GM18519 (cell line): ENCODE measurements at regions not wholly inside any gene's neighbourhood (a gene's known extent, or its start where the extent isn't known, plus 50 kb on each side); places are given as distances from the start of the nearest gene placed in this dataset.

Experiments used
- ATAC-seq: cut with Tn5 transposase; IDR thresholded peaks from one replicate; pipeline ENCODE4 v1.9.1; 2021; ENCODE audit warnings: mild to moderate bottlenecking, moderate library complexity; ENCODE audit not compliant: unreplicated experiment, low FRiP score

DNA sequence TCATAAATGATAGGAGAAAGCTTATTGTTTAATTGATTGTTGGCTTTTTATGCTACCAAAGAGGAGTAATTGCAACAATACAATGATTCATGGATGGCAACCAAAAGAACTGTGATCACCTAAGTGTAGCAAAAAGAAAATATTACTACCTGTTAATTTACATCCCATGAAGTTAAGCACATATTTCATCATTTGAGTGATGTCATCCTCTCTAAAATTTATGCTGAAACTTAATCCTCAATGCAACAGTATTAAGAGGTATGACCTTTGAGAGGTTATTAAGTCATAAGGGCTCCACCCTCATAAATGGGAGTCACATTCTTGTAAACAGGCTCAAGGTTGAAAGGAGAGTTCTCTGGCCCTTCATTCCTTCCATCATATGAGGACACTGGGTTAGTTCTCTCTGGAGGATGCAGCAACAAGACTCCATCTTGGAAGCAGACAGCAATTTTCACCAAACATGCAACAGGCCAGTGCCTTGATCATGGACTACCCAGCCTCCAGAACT lies 190.6 kb upstream of the GRIK2 start:
- no peak for ATAC-seq

- no peak for ATAC-seq
These were observed 189.8 kb upstream of the GRIK2 start for GRCh38 chr6:101203664-101204063.

GRCh38 chr6:101208152-101208551 lies 185.4 kb upstream of the GRIK2 start:
- ATAC-seq = no peak

DNA sequence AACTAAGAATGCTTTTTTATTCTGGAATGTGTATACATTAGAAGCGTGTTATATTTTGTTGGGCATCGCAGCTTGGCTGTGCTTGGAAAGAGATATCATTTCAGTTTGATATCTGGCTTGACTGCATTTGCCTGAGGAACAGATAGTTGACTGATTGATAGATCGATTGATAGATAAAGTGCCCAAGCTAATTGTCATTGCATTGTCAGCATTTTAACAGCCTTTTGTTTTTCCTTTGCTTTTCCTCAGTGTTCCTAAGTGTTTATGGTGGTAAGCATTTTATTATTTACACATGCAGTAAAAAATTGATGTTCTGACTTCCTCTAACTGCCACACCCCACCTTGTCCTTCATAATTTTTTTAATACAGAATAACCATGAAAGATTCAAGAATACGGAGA lies 180.9 kb upstream of the GRIK2 start:
- no peak for ATAC-seq

DNA sequence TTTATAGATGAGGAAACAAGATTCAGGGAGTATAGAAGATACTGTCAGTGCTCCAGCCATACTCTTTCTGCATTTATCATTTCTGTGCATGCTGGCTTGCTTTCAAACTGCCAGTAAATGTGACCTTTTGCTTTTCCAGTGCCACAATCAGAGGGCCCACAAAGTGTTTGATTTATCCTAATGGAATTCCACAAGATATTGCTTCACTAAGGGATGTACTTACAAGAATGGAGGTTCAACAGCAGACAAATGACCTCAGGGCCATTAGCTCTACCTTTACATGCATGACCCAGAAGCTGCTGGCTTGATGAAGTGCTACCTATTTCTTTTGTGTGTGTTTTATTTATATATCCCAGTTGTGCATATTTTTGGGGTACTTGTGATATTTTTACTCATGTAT lies 171.5 kb upstream of the GRIK2 start:
- ATAC-seq = no peak

GRCh38 chr6:101224751-101225150 lies 168.8 kb upstream of the GRIK2 start:
- no peak for ATAC-seq

DNA sequence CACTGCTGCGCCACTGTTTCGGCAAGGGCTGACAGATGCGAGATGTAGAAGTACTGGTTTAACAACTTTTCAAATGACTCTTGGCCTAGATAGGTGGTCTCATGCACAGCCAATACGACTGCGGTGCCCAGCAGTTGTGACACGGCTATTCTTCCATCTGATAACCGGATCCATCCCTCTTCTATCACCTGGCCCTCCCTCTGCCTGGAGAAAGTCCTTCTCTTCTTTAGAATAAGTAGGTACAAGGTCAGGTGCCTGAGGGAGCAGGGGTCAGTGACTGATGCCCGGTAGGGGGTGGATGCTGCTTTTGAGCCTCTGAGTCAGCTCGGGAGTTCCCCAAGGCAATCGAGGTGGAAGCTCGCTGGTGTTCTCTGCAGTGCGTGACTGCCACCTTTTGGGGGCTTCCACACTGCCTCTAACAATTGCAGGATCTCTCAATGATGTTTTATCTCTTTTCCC lies 166.8 kb upstream of the GRIK2 start:
- no peak for ATAC-seq

GRCh38 chr6:101230866-101231265 lies 162.6 kb upstream of the GRIK2 start:
- no peak for ATAC-seq

DNA sequence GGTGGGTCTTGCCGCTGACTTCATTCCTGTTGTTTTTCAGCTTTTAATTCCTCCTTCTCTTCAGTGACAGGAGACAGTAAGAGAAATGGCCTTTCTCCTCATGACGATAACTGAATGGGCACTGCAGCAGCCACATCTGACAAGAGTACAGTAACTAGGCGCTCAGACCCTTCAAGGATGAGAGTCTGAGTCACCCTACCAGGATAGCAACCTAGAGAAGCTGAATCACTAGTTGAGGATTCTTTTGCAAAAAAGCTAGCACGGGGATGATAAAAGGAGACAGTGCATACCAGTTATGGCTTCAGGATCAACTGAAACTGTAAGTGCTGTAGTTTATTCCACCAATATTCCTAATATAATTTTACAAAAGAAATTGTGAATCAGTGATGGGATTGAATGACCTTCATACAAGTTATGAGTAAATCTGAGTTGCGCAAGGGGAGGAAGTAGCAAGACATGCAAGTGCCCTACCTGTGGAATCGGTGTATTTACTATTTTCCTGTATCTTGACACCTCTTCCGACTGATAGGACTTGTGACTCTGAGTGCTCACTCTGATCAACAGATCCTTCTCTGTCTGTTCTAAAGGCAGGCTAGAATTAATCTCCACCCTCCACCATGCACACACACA lies 161.8 kb upstream of the GRIK2 start:
- no peak for ATAC-seq

DNA sequence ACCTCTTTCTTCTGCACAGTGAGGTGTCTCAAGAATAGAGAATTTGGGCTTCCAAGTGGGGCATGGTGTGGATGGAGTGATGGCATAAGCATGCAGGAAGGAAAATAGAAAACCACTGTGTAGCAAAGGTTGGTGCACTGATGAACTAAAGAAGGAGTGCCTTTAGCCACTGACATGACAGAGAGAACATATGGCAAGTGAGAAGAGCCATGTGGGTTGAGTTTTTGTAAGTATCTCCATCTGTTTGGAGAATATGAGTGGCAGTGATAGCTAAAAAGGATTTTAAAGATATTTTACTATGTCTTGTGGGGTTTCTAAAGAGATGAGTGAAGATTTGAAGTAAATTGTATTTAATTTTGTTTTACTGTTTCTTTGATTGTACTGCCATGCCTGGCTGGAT lies 160.5 kb upstream of the GRIK2 start:
- no peak for ATAC-seq

- no peak for ATAC-seq
These were observed 156.8 kb upstream of the GRIK2 start for GRCh38 chr6:101236709-101237108.

- no peak for ATAC-seq
These were observed 152.1 kb upstream of the GRIK2 start for GRCh38 chr6:101241442-101241841.

- no peak for ATAC-seq
These were observed 144.0 kb upstream of the GRIK2 start for GRCh38 chr6:101249470-101249869.

GRCh38 chr6:101257163-101257562 lies 136.3 kb upstream of the GRIK2 start:
- ATAC-seq = no peak

- ATAC-seq = no peak
These were observed 134.0 kb upstream of the GRIK2 start for GRCh38 chr6:101259505-101259904.

DNA sequence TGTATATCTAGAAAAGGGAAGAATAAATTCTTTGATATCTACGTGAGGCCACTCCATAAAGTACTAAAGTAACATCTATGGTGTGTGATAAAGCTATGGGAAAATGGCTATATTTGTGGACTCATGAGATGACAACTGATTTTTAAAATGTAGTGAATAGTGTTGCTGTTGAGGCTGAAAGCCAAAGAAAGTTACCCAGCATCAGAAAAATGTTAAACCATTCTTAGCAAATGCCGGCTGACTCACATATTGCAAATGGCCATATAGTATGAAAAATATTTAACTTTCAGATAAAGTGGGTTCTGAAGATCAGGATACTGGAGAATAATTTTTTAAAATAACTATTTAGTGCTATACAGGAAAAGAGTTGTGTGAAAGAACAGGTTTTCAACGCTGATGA lies 129.9 kb upstream of the GRIK2 start:
- no peak for ATAC-seq

DNA sequence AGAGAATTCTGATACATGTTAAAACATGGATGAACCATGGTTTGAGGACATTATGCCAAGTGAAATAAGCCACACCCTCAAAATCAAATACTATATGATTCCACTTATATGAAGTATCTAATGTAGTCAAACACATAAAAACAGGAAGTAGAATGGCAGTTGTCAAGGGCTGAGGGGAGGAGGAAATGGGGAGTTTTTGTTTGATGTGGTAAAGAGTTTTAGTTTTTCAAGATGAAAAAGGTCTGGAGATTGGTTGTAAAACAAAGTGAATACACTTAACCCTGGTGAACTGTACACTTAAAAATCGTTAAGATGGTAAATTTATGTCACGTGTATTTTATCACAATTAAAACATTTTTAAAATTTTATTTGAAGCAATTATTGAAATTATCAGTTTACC lies 127.4 kb upstream of the GRIK2 start:
- no peak for ATAC-seq

GRCh38 chr6:101268541-101268940 lies 125.0 kb upstream of the GRIK2 start:
- ATAC-seq = no peak

GRCh38 chr6:101275251-101275650 lies 118.3 kb upstream of the GRIK2 start:
- ATAC-seq = no peak

GRCh38 chr6:101276066-101276465 lies 117.4 kb upstream of the GRIK2 start:
- no peak for ATAC-seq

- ATAC-seq = no peak
These were observed 114.1 kb upstream of the GRIK2 start for GRCh38 chr6:101279410-101279809.

- ATAC-seq = no peak
These were observed 112.2 kb upstream of the GRIK2 start for GRCh38 chr6:101281266-101281665.

- ATAC-seq = no peak
These were observed 109.4 kb upstream of the GRIK2 start for GRCh38 chr6:101284131-101284530.
